A673 (cell line): ENCODE measurements at regions not wholly inside any gene's neighbourhood (a gene's known extent, or its start where the extent isn't known, plus 50 kb on each side); places are given as distances from the start of the nearest gene placed in this dataset.

Experiments used
- BruUV-seq: library from RNA; stranded (reverse); fragments of 400-500 nt; replicated peaks from 2 replicates; lab custom pipeline; 2021; lab: Mats Ljungman, UMichigan
- CTCF ChIA-PET: fragments of 300-600 bp; sonication (Branson Sonifier 250); formaldehyde crosslinking; loops from one replicate; lab custom pipeline; 2022; ENCODE audit warnings: antibody characterized with exemption; lab: Charles Lee
- POLR2A ChIA-PET: fragments of 300-600 bp; sonication (Branson Sonifier 250); formaldehyde crosslinking; loops from one replicate; lab custom pipeline; 2022; ENCODE audit warnings: antibody characterized with exemption; ENCODE audit not compliant: low non-redundant PET; lab: Charles Lee
- DNase-seq: peaks from one replicate; pipeline ENCODE4 v3.0.0-alpha.2; 2015; ENCODE audit warnings: low spot score
- H3K27ac ChIP-seq: fragments of 200-600 bp; sonication (generic); 2 replicates; pipeline ENCODE4 v1.5.1; 2016; ENCODE audit warnings: mixed run types, low read depth, mild to moderate bottlenecking, mixed read lengths, antibody characterized with exemption, low read length; ENCODE audit not compliant: poor library complexity, severe bottlenecking
- H3K27me3 ChIP-seq: fragments of 200-600 bp; sonication (generic); replicated peaks from 2 replicates; pipeline ENCODE4 v1.6.1; 2017; ENCODE audit warnings: mixed run types, low read depth, mild to moderate bottlenecking, mixed read lengths, antibody characterized with exemption, low read length; ENCODE audit not compliant: insufficient read depth, poor library complexity
- H3K36me3 ChIP-seq: fragments of 200-600 bp; sonication (generic); 2 replicates; pipeline ENCODE4 v1.6.1; 2016; ENCODE audit warnings: mixed run types, mild to moderate bottlenecking, mixed read lengths, antibody characterized with exemption, low read length; ENCODE audit not compliant: insufficient read depth, poor library complexity, severe bottlenecking
- H3K4me1 ChIP-seq: fragments of 200-600 bp; sonication (generic); 2 replicates; pipeline ENCODE4 v1.6.1; 2017; ENCODE audit warnings: mixed run types, mild to moderate bottlenecking, mixed read lengths, antibody characterized with exemption, low read length; ENCODE audit not compliant: insufficient read depth, poor library complexity, severe bottlenecking
- H3K4me3 ChIP-seq: fragments of 200-600 bp; sonication (generic); 2 replicates; pipeline ENCODE4 v1.5.1; 2016; ENCODE audit warnings: low read depth, mixed run types, mild to moderate bottlenecking, mixed read lengths, low read length; ENCODE audit not compliant: poor library complexity, severe bottlenecking
- H3K9me3 ChIP-seq: fragments of 200-600 bp; sonication (generic); 2 replicates; pipeline ENCODE4 v1.6.1; 2016; ENCODE audit warnings: mixed run types, low read depth, mild to moderate bottlenecking, mixed read lengths, antibody characterized with exemption, low read length; ENCODE audit not compliant: poor library complexity, severe bottlenecking
- CTCF ChIP-seq: fragments of 300-800, 200-600 bp; sonication (generic); conservative IDR thresholded peaks from 2 replicates; pipeline ENCODE4 v1.5.1; 2017; ENCODE audit warnings: low read depth, mild to moderate bottlenecking, antibody characterized with exemption, low read length, moderate library complexity, mixed read lengths
- EZH2 ChIP-seq: fragments of 200-600 bp; sonication (generic); IDR thresholded peaks from 2 replicates; pipeline ENCODE4 v1.6.1; 2017; ENCODE audit warnings: borderline replicate concordance, low read depth, mild to moderate bottlenecking, mixed read lengths, antibody characterized with exemption, low read length; ENCODE audit not compliant: poor library complexity, severe bottlenecking
- intact Hi-C: fragments of 100-400 bp; cut with micrococcal nuclease; formaldehyde crosslinking; loops from one replicate; pipeline ENCODE4 v1.10.0; 2022; ENCODE audit not compliant: unreplicated experiment

- CTCF ChIA-PET = no interaction called here
- Histone ChIP-seq H3K36me3 (no peaks in the 10 kb centered on the region), H3K4me3 (no peak overlapping the region), H3K9me3 (no peaks in the 10 kb centered on the region), H3K27me3 (no peaks in the 10 kb centered on the region), H3K27ac (no peak overlapping the region), H3K4me1 (no peaks in the 10 kb centered on the region)
- POLR2A ChIA-PET = no interaction called here
- no peak for DNase-seq
- intact Hi-C loops = no loop called here
- no TSS peak for BruUV-seq
- TF ChIP-seq CTCF (no peak), EZH2 (no peak)
Measured at GRCh38 chr3:55169161-55169560, 241.3 kb upstream of the LRTM1 start.

DNA sequence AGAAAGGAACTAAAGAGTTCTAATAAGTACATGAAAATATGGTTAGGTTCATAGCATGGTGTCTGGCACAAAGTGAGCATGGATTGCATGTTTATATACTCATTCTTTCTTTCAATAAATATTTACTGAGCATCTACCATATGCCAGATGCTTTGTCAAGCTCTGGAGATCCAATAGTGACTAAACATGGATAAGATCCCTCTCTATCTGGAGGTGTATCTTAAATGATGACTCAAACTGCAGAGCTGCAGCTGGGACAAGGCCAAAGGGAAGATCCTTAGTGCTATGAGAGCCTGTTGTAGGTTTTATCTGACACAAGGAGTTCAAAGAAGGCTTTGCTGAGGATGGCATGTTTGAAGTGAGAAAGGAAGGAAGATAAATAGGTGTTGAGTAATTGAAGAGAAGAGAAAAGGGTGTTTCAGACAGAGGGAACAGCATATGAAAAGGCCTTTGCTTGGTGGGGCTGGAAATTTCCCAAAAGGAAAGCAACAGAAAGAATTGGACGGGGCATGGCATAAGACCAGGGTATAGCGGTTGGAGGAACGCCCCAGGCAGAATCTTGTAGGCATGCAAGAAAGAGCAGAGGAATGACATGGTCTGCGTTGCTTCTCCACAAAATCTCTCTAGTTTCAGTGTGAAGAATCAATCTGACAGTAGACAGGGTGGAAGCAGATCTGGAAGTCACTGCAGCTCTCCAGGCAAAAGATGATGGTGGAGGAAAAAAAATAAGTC, 239.9 kb upstream of the LRTM1 start:
- no TSS peak for BruUV-seq
- Histone ChIP-seq H3K27ac (no peak overlapping the region), H3K4me3 (no peak overlapping the region), H3K36me3 (no peaks in the 10 kb centered on the region), H3K4me1 (no peaks in the 10 kb centered on the region), H3K9me3 (no peaks in the 10 kb centered on the region), H3K27me3 (no peaks in the 10 kb centered on the region)
- ChIA-PET POLR2A (no interaction called here), CTCF (no interaction called here)
- DNase-seq = no peak
- TF ChIP-seq EZH2 = no peak
- no peak for TF ChIP-seq CTCF
- intact Hi-C loops = no loop called here

DNA sequence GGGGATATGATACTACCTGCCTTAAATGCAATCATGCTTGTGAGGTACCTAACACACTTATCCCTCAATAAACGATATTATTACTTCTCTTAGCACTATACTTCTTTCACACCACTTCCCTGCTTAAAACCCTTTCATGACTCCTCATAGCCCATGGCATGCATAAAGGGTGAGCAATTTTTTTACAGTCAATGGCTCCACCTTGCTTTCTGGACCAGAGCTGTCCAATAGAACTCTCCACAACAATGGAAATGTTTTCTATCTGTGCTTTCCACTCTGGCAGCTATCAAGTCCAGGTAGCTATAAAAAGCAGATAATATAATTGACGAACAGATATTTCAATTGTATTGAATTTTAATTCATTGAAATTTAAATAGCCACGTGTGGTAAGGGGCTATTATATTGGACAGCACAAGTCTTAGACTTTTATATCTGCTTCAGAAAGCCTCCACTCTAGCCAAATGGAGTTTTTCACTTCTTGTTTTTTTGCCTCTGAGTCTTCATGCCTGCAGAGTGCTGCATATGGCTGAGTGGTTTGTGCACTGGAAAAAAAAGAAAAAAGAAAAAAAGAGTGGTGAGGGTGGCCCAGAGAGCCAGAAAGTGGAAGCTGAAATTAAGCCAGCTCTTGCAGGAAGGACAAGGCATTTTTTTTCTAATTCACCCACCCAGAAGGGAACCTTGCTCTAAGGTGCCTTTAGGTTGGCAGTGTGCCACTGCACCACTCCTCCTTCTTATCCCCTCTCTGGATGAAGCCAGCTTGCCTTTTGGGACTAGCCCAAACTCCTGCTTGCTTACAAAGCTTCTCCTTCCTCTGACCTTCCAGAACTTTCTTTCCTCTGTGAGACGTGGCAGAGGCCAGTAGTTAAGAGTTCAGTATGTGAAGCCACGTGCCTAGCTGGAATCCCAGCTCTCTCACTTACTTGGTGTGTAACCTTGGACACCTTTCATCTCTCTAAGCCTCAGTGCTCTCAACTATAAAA, 239.0 kb upstream of the LRTM1 start:
- TF ChIP-seq EZH2 (no peak), CTCF (no peak)
- no peak overlapping the region for H3K4me3 ChIP-seq
- intact Hi-C loops = no loop called here
- no peaks in the 10 kb centered on the region for H3K4me1 ChIP-seq
- ChIA-PET CTCF (no interaction called here), POLR2A (no interaction called here)
- H3K27ac ChIP-seq = no peak overlapping the region
- no peaks in the 10 kb centered on the region for H3K27me3 ChIP-seq
- no TSS peak for BruUV-seq
- no peaks in the 10 kb centered on the region for H3K36me3 ChIP-seq
- H3K9me3 ChIP-seq = no peaks in the 10 kb centered on the region
- no peak for DNase-seq
